ENCODE measurements at regions not wholly inside any gene's neighbourhood (a gene's known extent, or its start where the extent isn't known, plus 50 kb on each side); places are given as distances from the start of the nearest gene placed in this dataset.

DNA sequence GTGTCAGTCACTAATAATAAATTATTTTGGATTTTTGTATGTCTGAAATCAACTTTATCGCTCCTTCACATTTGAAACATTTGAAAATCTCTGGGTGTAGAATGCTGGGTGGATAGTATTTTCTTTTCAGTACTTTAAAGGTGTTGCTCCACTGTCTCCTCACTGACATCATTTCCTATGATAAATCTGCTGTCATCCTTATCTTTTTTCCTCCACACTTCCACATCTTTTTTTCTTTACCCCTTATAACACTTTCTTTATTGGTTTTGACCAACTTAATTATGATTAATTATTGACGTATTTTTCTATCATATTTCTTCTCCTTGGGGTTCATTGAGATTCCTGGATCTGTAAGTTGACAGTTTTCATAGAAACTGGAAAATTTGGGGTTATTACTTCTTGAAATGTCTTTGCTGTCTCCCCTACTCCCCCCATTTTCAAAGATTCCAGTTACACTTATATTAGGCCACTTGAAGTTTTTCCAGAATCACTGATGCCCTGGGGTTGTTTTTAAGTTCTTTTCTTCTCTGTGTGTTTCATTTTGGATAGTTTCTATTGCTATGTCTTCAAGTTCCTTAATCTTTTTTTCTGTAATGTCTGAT, 177.5 kb upstream of the DIO3 start:
- Histone ChIP-seq H3K27me3 (no peaks in the 10 kb centered on the region), H3K9me3 (no peaks in the 10 kb centered on the region), H3K4me1 (no peaks in the 10 kb centered on the region), H3K4me3 (no peak overlapping the region), H3K9ac (ENCODE audit: low read depth in 2 of 2, low read length in 2 of 2) (no peak overlapping the region), H3K27ac (no peak overlapping the region), H3K36me3 (no peaks in the 10 kb centered on the region)
- intact Hi-C loops (cut with DNase I), result no loop called here
- TF ChIP-seq, protein P1, sequence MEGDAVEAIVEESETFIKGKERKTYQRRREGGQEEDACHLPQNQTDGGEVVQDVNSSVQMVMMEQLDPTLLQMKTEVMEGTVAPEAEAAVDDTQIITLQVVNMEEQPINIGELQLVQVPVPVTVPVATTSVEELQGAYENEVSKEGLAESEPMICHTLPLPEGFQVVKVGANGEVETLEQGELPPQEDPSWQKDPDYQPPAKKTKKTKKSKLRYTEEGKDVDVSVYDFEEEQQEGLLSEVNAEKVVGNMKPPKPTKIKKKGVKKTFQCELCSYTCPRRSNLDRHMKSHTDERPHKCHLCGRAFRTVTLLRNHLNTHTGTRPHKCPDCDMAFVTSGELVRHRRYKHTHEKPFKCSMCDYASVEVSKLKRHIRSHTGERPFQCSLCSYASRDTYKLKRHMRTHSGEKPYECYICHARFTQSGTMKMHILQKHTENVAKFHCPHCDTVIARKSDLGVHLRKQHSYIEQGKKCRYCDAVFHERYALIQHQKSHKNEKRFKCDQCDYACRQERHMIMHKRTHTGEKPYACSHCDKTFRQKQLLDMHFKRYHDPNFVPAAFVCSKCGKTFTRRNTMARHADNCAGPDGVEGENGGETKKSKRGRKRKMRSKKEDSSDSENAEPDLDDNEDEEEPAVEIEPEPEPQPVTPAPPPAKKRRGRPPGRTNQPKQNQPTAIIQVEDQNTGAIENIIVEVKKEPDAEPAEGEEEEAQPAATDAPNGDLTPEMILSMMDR (IDR thresholded peaks at IDR 0.05), result no peak
- DNase-seq, result no peak

DNA sequence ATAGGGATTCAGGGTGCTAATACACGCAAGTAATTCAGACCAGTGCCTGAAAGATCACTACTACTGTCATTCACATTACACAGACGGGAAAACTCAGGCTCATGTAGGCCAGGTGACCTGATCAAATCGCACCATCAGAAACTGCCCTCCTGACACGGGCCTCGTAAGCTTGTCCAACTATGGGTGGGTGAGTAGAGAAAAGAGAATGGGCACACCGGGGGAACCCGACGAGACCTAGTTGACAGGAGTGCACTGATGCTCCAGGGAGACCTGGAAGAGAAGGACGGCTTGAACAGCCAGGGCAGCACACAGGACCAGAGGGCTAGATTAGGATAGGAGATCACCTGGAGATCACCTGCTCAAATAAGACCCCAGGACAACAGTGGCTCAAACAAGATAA, 166.9 kb upstream of the DIO3 start:
- Histone ChIP-seq H3K4me3 (no peak overlapping the region), H3K9me3 (no peaks in the 10 kb centered on the region), H3K4me1 (no peaks in the 10 kb centered on the region), H3K27me3 (no peaks in the 10 kb centered on the region), H3K36me3 (no peaks in the 10 kb centered on the region), H3K9ac (ENCODE audit: low read depth in 2 of 2, low read length in 2 of 2) (no peak overlapping the region), H3K27ac (no peak overlapping the region)
- TF ChIP-seq, protein P1 (IDR thresholded peaks at IDR 0.05), result no peak
- DNase-seq, result no peak
- intact Hi-C loops (cut with DNase I), result no loop called here

DNA sequence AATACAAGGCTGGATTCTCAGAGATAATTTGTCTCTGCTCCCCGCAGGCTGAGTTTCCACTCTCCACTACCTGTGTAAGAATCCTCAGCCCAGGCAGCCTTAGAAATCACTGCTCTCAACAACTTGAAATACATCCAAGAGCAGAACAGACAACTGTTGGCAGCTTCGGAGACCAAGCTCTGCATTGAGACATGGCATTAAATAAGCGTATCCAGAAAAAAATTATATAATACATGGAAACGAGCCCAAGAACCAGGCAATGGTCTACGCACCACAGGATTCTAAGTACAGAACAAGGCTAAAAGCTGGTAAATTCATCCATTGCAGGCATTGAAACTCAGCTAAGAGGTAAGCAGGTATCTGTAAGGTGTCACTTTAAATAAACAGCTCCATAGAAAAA, 165.5 kb upstream of the DIO3 start:
- Histone ChIP-seq H3K27me3 (no peaks in the 10 kb centered on the region), H3K4me1 (no peaks in the 10 kb centered on the region), H3K27ac (no peak overlapping the region), H3K9me3 (no peaks in the 10 kb centered on the region), H3K9ac (ENCODE audit: low read depth in 2 of 2, low read length in 2 of 2) (no peak overlapping the region), H3K36me3 (no peaks in the 10 kb centered on the region), H3K4me3 (no peak overlapping the region)
- TF ChIP-seq, protein P1 (IDR thresholded peaks at IDR 0.05), result no peak
- intact Hi-C loops (cut with DNase I), result no loop called here
- DNase-seq, result no peak

DNA sequence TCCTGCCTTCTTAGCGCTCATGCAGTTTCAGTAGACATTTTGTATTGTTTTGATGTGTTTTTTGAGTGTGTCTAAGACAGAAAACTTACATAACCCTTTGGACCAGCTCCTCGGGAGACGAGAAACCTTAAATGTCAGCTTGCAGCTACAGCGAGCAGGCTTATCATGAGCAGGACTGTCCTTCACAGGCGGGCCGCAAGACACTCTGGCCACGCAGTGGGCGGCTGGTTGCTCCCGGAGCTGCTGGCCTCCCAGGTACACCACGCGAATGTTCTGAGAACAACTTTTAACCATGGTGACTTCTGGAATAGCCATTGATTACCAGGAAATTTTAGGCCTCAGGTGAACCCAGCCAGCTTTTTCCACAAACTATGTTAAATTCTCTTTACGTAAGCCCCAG, 164.1 kb upstream of the DIO3 start:
- Histone ChIP-seq H3K27ac (no peak overlapping the region), H3K36me3 (no peaks in the 10 kb centered on the region), H3K27me3 (no peaks in the 10 kb centered on the region), H3K4me3 (no peak overlapping the region), H3K9me3 (no peaks in the 10 kb centered on the region), H3K9ac (ENCODE audit: low read depth in 2 of 2, low read length in 2 of 2) (no peak overlapping the region), H3K4me1 (no peaks in the 10 kb centered on the region)
- intact Hi-C loops (cut with DNase I), result no loop called here
- DNase-seq, result no peak
- TF ChIP-seq, protein P1 (IDR thresholded peaks at IDR 0.05), result no peak

DNA sequence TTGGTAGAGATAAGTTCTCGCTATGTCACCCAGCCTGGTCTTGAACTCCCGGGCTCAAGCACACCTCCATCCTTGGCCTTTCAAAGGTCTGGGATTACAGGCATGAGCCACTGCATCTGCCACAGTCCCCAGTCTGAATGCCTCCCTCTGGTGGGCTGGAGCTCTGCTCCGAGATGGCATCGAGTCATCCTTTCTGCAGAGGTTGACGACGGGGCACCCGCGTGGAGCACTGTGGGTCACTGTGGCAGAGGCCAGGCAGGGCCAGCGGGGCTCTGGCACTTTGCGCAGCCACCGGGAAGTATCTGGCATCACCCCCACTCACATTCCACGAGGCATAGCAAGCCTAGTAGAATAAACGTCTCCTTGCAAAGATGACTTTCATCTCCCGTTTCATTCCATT, 163.3 kb upstream of the DIO3 start:
- Histone ChIP-seq H3K36me3 (no peaks in the 10 kb centered on the region), H3K27me3 (no peaks in the 10 kb centered on the region), H3K27ac (no peak overlapping the region), H3K9ac (ENCODE audit: low read depth in 2 of 2, low read length in 2 of 2) (no peak overlapping the region), H3K4me3 (no peak overlapping the region), H3K9me3 (no peaks in the 10 kb centered on the region), H3K4me1 (no peaks in the 10 kb centered on the region)
- DNase-seq, result no peak
- TF ChIP-seq, protein P1 (IDR thresholded peaks at IDR 0.05), result no peak
- intact Hi-C loops (cut with DNase I), result no loop called here

Data from colonic mucosa (tissue), 4 donors.